Endodermal cell (in vitro differentiated cells): ENCODE measurements at regions not wholly inside any gene's neighbourhood (a gene's known extent, or its start where the extent isn't known, plus 50 kb on each side); places are given as distances from the start of the nearest gene placed in this dataset.

ENCODE experiments used
- DNase-seq: peaks from one replicate; pipeline ENCODE4 v3.0.0-alpha.2; 2017
- H3K27ac ChIP-seq: 2 replicates; pipeline ENCODE4 v1.5.1; 2013; ENCODE audit warnings: mild to moderate bottlenecking, low read depth, low read length, moderate library complexity
- H3K27me3 ChIP-seq: 2 replicates; pipeline ENCODE4 v1.6.1; 2013; ENCODE audit warnings: mild to moderate bottlenecking, low read length, moderate library complexity; ENCODE audit not compliant: insufficient read depth, control insufficient read depth, poor library complexity, severe bottlenecking
- H3K36me3 ChIP-seq: 2 replicates; pipeline ENCODE4 v1.7.0; 2013; ENCODE audit warnings: mild to moderate bottlenecking, low read length, moderate library complexity; ENCODE audit not compliant: control insufficient read depth, insufficient read depth
- H3K4me1 ChIP-seq: one replicate; pipeline ENCODE4 v1.7.0; 2013; ENCODE audit warnings: low read length; ENCODE audit not compliant: control insufficient read depth, insufficient read depth
- H3K4me3 ChIP-seq: 2 replicates; pipeline ENCODE4 v1.5.1; 2013; ENCODE audit warnings: mild to moderate bottlenecking, low read length, moderate library complexity
- H3K9ac ChIP-seq: 2 replicates; pipeline ENCODE4 v1.6.1; 2013; ENCODE audit warnings: mild to moderate bottlenecking, low read length, moderate library complexity; ENCODE audit not compliant: poor library complexity, severe bottlenecking; ENCODE audit errors: extremely low read depth
- H3K9me3 ChIP-seq: 2 replicates; pipeline ENCODE4 v1.6.1; 2013; ENCODE audit warnings: mild to moderate bottlenecking, low read length, moderate library complexity; ENCODE audit not compliant: control insufficient read depth
- H3K27ac Mint-ChIP-seq: 2 replicates; pipeline ENCODE4 v1.8.0; 2020; ENCODE audit warnings: mixed read lengths
- H3K27me3 Mint-ChIP-seq: 2 replicates; pipeline ENCODE4 v1.8.0; 2021; ENCODE audit warnings: mild to moderate bottlenecking, mixed read lengths; ENCODE audit not compliant: insufficient read depth
- H3K36me3 Mint-ChIP-seq: 2 replicates; pipeline ENCODE4 v1.8.0; 2020; ENCODE audit warnings: low read depth, mixed read lengths
- H3K4me1 Mint-ChIP-seq: 2 replicates; pipeline ENCODE4 v1.8.0; 2020; ENCODE audit warnings: mixed read lengths
- H3K4me3 Mint-ChIP-seq: 2 replicates; pipeline ENCODE4 v1.8.0; 2020; ENCODE audit warnings: mild to moderate bottlenecking, moderate library complexity, mixed read lengths
- H3K9me3 Mint-ChIP-seq: 2 replicates; pipeline ENCODE4 v1.8.0; 2020; ENCODE audit warnings: mild to moderate bottlenecking, mixed read lengths
- WGBS, 2 experiments: methylation state at CpG; one replicate each; pipeline versions ENCODE4 v1.1.5 to v1.1.7; 2013; ENCODE audit warnings: missing lambda C conversion rate in 2 of 2, mixed read lengths in 1 of 2; ENCODE audit not compliant: insufficient coverage in 1 of 2, insufficient read length in 1 of 2; 5-methylcytosine and 5-hydroxymethylcytosine counted together
- TF ChIP-seq, protein P1 (sequence below): fragments of 200-600 bp; sonication (generic); conservative IDR thresholded peaks from 2 replicates; pipeline ENCODE4 v1.5.0; 2021; ENCODE audit warnings: antibody characterized with exemption, mild to moderate bottlenecking

GRCh38 chr2:213229814-213230213 is 54.5 kb upstream of the SPAG16 start:
- Mint-ChIP-seq H3K9me3 (no peaks in the 10 kb centered on the region), H3K4me3 (no peak overlapping the region), H3K27me3 (no peaks in the 10 kb centered on the region), H3K27ac (no peak overlapping the region), H3K36me3 (no peaks in the 10 kb centered on the region), H3K4me1 (peaks cover 23% of the 10 kb centered on the region)
- no peak overlapping the region for H3K4me3 ChIP-seq
- H3K9ac ChIP-seq, result no peak overlapping the region
- TF ChIP-seq, protein P1, sequence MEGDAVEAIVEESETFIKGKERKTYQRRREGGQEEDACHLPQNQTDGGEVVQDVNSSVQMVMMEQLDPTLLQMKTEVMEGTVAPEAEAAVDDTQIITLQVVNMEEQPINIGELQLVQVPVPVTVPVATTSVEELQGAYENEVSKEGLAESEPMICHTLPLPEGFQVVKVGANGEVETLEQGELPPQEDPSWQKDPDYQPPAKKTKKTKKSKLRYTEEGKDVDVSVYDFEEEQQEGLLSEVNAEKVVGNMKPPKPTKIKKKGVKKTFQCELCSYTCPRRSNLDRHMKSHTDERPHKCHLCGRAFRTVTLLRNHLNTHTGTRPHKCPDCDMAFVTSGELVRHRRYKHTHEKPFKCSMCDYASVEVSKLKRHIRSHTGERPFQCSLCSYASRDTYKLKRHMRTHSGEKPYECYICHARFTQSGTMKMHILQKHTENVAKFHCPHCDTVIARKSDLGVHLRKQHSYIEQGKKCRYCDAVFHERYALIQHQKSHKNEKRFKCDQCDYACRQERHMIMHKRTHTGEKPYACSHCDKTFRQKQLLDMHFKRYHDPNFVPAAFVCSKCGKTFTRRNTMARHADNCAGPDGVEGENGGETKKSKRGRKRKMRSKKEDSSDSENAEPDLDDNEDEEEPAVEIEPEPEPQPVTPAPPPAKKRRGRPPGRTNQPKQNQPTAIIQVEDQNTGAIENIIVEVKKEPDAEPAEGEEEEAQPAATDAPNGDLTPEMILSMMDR, result no peak
- H3K9me3 ChIP-seq, result no peaks in the 10 kb centered on the region
- no peaks in the 10 kb centered on the region for H3K27me3 ChIP-seq
- H3K36me3 ChIP-seq, result no peaks in the 10 kb centered on the region
- WGBS, 2 experiments, result 83 to 86% methylated on average over 7 to 8 of the region's 8 CpGs
- no peak overlapping the region for H3K27ac ChIP-seq
- H3K4me1 ChIP-seq, result peaks cover 5% of the 10 kb centered on the region
- no peak for DNase-seq

GRCh38 chr2:213231966-213232365 is 52.3 kb upstream of the SPAG16 start:
- H3K27me3 Mint-ChIP-seq, result no peaks in the 10 kb centered on the region
- H3K36me3 ChIP-seq, result no peaks in the 10 kb centered on the region

GRCh38 chr2:213232649-213233437 is 51.4 kb upstream of the SPAG16 start:
- DNase-seq, result peak; percentile 52
- 5 to 36% methylated on average over 3 to 8 of the region's 8 CpGs for WGBS, 2 experiments
- Histone ChIP-seq H3K27me3 (no peaks in the 10 kb centered on the region), H3K36me3 (no peaks in the 10 kb centered on the region), H3K9me3 (no peaks in the 10 kb centered on the region), H3K4me3 (no peak overlapping the region), H3K4me1 (peaks cover 6% of the 10 kb centered on the region), H3K27ac (no peak overlapping the region), H3K9ac (no peak overlapping the region)
- H3K27me3 Mint-ChIP-seq, result no peaks in the 10 kb centered on the region
- H3K9me3 Mint-ChIP-seq, result no peaks in the 10 kb centered on the region
- peaks cover 23% of the 10 kb centered on the region for H3K4me1 Mint-ChIP-seq
- H3K36me3 Mint-ChIP-seq, result no peaks in the 10 kb centered on the region
- TF ChIP-seq, protein P1, result no peak
- H3K27ac Mint-ChIP-seq, result no peak overlapping the region
- H3K4me3 Mint-ChIP-seq, result no peak overlapping the region

More at GRCh38 chr2:213231966-213232365, 52.3 kb upstream of the SPAG16 start:
- H3K27ac ChIP-seq, result no peak overlapping the region
- no peaks in the 10 kb centered on the region for H3K9me3 ChIP-seq
- H3K4me1 ChIP-seq, result peaks cover 6% of the 10 kb centered on the region
- H3K9ac ChIP-seq, result no peak overlapping the region
- Mint-ChIP-seq H3K36me3 (no peaks in the 10 kb centered on the region), H3K27ac (no peak overlapping the region), H3K4me3 (no peak overlapping the region), H3K9me3 (no peaks in the 10 kb centered on the region), H3K4me1 (peaks cover 23% of the 10 kb centered on the region)
- no peak for DNase-seq
- 91% methylated on average over 1 of the region's 1 CpG; no CpG with 5 or more reads in 1 of the 2 experiments for WGBS, 2 experiments
- H3K27me3 ChIP-seq, result no peaks in the 10 kb centered on the region
- TF ChIP-seq, protein P1, result no peak
- H3K4me3 ChIP-seq, result no peak overlapping the region
